SK-N-SH (cell line): ENCODE measurements at regions not wholly inside any gene's neighbourhood (a gene's known extent, or its start where the extent isn't known, plus 50 kb on each side); places are given as distances from the start of the nearest gene placed in this dataset.
"Not testable (repeated sequence)": the region's sequence is repeated elsewhere in the genome, so short reads cannot be mapped to it uniquely, and the experiment has no call there.

Experiments
- CTCF ChIA-PET: fragments of 300-600, 350-600 bp; formaldehyde crosslinking; extraction: SDS; loops from one replicate; lab custom pipeline; 2021; lab: Yijun Ruan, JAX
- POLR2A ChIA-PET: fragments of 350-600 bp; sonication (Branson Sonifier 250); formaldehyde crosslinking; extraction: SDS; loops from one replicate; lab custom pipeline; 2020; ENCODE audit warnings: antibody characterized with exemption, inconsistent platforms; lab: Yijun Ruan, JAX
- DNase-seq: peaks from one replicate; pipeline ENCODE4 v3.0.0; 2012
- H2AFZ ChIP-seq: fragments of 200-600 bp; sonication (generic); 2 replicates; pipeline ENCODE4 v1.8.1; 2016; ENCODE audit warnings: antibody characterized with exemption, mild to moderate bottlenecking, low read depth
- H3F3A ChIP-seq: fragments of 200-600 bp; sonication (generic); replicated peaks from 2 replicates; pipeline ENCODE3; 2016; ENCODE audit warnings: antibody characterized with exemption, mild to moderate bottlenecking; ENCODE audit not compliant: insufficient read depth
- H3K27ac ChIP-seq, 2 experiments: fragments of 200-500 bp in 1 of 2; fragments of 200-600 bp in 1 of 2; sonication (Bioruptor generic) in 1 of 2; sonication (generic), shearing (Covaris generic) in 1 of 2; 2 replicates each; pipeline versions ENCODE4 v1.5.1 to v1.6.1; 2014 to 2016; ENCODE audit warnings: low read depth in 2 of 2, inconsistent platforms in 1 of 2, low read length in 1 of 2, mild to moderate bottlenecking in 1 of 2, mixed read lengths in 1 of 2
- H3K27me3 ChIP-seq: fragments of 200-600 bp; sonication (generic), shearing (Covaris generic); 2 replicates; pipeline ENCODE4 v1.6.1; 2016; ENCODE audit warnings: mixed run types; ENCODE audit not compliant: insufficient read depth
- H3K36me3 ChIP-seq, 2 experiments: fragments of 200-500 bp in 1 of 2; fragments of 200-600 bp in 1 of 2; sonication (Bioruptor generic) in 1 of 2; sonication (generic) in 1 of 2; replicated peaks in 1 of 2; 2 replicates each; pipeline versions ENCODE3 to v1.5.1; 2014 to 2016; ENCODE audit warnings: low read length in 1 of 2, mild to moderate bottlenecking in 1 of 2; ENCODE audit not compliant: insufficient read depth in 2 of 2, control insufficient read depth in 1 of 2
- H3K4me1 ChIP-seq, 2 experiments: fragments of 200-500 bp in 1 of 2; fragments of 200-600 bp in 1 of 2; sonication (Bioruptor generic) in 1 of 2; sonication (generic), shearing (Covaris generic) in 1 of 2; 2 replicates each; pipeline versions ENCODE4 v1.5.1 to v1.6.1; 2014 to 2016; ENCODE audit warnings: low read depth in 1 of 2, low read length in 1 of 2, mixed run types in 1 of 2; ENCODE audit not compliant: insufficient read depth in 2 of 2, control insufficient read depth in 1 of 2
- H3K4me2 ChIP-seq: fragments of 200-600 bp; sonication (generic), shearing (Covaris generic); 2 replicates; pipeline ENCODE4 v1.6.1; 2017; ENCODE audit warnings: mixed run types
- H3K4me3 ChIP-seq, 2 experiments: fragments of 200-500 bp in 1 of 2; fragments of 200-600 bp in 1 of 2; sonication (Bioruptor generic) in 1 of 2; sonication (generic), shearing (Covaris generic) in 1 of 2; 2 replicates each; pipeline versions ENCODE4 v1.5.1 to v1.8.1; 2014 to 2016; ENCODE audit warnings: low read depth in 2 of 2, inconsistent platforms in 1 of 2, low read length in 1 of 2, mild to moderate bottlenecking in 1 of 2, mixed read lengths in 1 of 2, moderate library complexity in 1 of 2
- H3K79me2 ChIP-seq: fragments of 200-600 bp; sonication (generic); 2 replicates; pipeline ENCODE4 v1.8.1; 2017; ENCODE audit warnings: mild to moderate bottlenecking; ENCODE audit not compliant: insufficient read depth
- H3K9ac ChIP-seq: fragments of 200-600 bp; sonication (generic); 2 replicates; pipeline ENCODE4 v1.6.1; 2017; ENCODE audit warnings: mixed run types
- H3K9me2 ChIP-seq: fragments of 200-600 bp; sonication (generic); 2 replicates; pipeline ENCODE4 v1.6.1; 2017; ENCODE audit warnings: mixed run types
- H3K9me3 ChIP-seq: fragments of 200-600 bp; sonication (generic); 2 replicates; pipeline ENCODE4 v1.6.1; 2017; ENCODE audit warnings: mixed run types, mild to moderate bottlenecking, moderate library complexity
- H4K20me1 ChIP-seq: fragments of 200-600 bp; sonication (generic); 2 replicates; pipeline ENCODE4 v1.6.1; 2017; ENCODE audit warnings: mild to moderate bottlenecking, mixed run types; ENCODE audit not compliant: insufficient read depth
- EP300 ChIP-seq, 2 experiments: IDR thresholded peaks; 2 replicates each; pipeline versions ENCODE4 v1.4.0 to v1.6.1; 2012; ENCODE audit warnings: borderline replicate concordance in 1 of 2, low read depth in 1 of 2, low read length in 1 of 2
- EZH2phosphoT487 ChIP-seq: fragments of 200-600 bp; sonication (generic); IDR thresholded peaks from 2 replicates; pipeline ENCODE4 v1.6.1; 2017; ENCODE audit warnings: low read depth, mixed run types, mild to moderate bottlenecking, antibody characterized with exemption, moderate library complexity, borderline replicate concordance
- REST ChIP-seq: IDR thresholded peaks from 2 replicates; pipeline ENCODE4 v1.6.1; 2012; ENCODE audit warnings: mild to moderate bottlenecking, low read depth, low read length, moderate library complexity
- RXRA ChIP-seq: IDR thresholded peaks from 2 replicates; pipeline ENCODE4 v1.4.0; 2012; ENCODE audit warnings: low read depth, mild to moderate bottlenecking, borderline replicate concordance
- SMC3 ChIP-seq: IDR thresholded peaks from 2 replicates; pipeline ENCODE4 v1.6.1; 2012; ENCODE audit warnings: low read depth, low read length, improper control_type of control experiment
- TEAD4 ChIP-seq: IDR thresholded peaks from 2 replicates; pipeline ENCODE4 v1.4.0; 2012; ENCODE audit warnings: mild to moderate bottlenecking, borderline replicate concordance; ENCODE audit not compliant: insufficient read depth
- USF1 ChIP-seq: IDR thresholded peaks from 2 replicates; pipeline ENCODE4 v1.4.0; 2012; ENCODE audit warnings: low read depth, borderline replicate concordance
- WGBS: methylation state at CpG from one replicate; pipeline ENCODE4 v1.1.6; 2017; ENCODE audit warnings: low lambda C conversion rate; 5-methylcytosine and 5-hydroxymethylcytosine counted together

DNA sequence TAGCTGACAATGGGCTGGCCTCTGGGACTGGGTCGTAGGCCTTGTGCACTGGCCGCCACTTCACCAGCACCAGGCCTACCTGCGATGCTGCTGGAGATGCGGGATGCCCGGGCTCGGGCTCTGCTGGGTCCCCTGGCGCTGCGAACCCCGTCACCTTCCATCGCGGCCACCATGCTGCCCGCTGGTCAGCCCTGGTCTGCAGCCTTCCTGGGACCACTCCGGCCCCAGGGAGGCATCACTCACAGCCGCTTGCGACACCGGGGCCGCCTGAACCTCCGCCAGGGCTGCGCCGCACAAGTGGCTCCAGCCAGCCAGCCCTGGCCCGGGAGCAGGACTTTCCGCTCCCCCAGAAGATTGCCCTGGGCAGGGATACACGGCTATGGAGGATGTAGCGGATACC, 78.1 kb upstream of the ZNF337 start:
- H2AFZ ChIP-seq, H4K20me1 ChIP-seq, H3K4me1 ChIP-seq, H3K9me2 ChIP-seq, H3K36me3 ChIP-seq, H3K9ac ChIP-seq, CTCF ChIA-PET, H3K9me3 ChIP-seq, DNase-seq, H3K27me3 ChIP-seq, H3K27ac ChIP-seq, H3K79me2 ChIP-seq, H3F3A ChIP-seq, H3K4me3 ChIP-seq, POLR2A ChIA-PET, H3K4me2 ChIP-seq: not testable (repeated sequence)
- WGBS, result 67% methylated on average over 16 of the region's 24 CpGs

DNA sequence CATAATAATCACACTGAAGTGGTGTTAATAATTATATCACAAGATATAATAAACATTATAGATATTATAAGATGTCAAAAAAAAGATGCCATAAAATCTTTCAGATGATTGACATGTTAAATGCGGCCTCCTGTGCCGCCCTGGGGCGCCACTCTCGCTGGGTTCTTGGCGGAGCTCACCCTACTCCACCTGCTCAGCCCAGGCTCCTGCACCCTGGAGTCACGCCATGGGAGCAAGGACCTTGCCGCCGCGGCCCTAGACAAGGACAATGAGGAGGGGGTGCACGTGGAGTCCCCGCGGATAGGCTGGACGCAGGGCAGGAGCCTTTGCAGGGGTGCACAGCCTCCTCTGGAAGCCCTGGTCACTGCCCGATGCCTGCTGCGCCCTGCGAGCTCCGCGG, 77.5 kb upstream of the ZNF337 start:
- H3K79me2 ChIP-seq, POLR2A ChIA-PET, CTCF ChIA-PET, H2AFZ ChIP-seq, H3F3A ChIP-seq, H4K20me1 ChIP-seq, DNase-seq, H3K4me3 ChIP-seq, H3K9ac ChIP-seq, H3K27ac ChIP-seq, H3K9me2 ChIP-seq, H3K27me3 ChIP-seq, H3K4me2 ChIP-seq, H3K9me3 ChIP-seq, H3K36me3 ChIP-seq, H3K4me1 ChIP-seq: not testable (repeated sequence)
- WGBS, result 73% methylated on average over 9 of the region's 18 CpGs

GRCh38 chr20:25772437-25772836, 75.8 kb upstream of the ZNF337 start:
- H4K20me1 ChIP-seq, H3K9me2 ChIP-seq, H3K27me3 ChIP-seq, H3F3A ChIP-seq, H3K36me3 ChIP-seq, DNase-seq, H3K4me2 ChIP-seq, H3K4me1 ChIP-seq, POLR2A ChIA-PET, H3K27ac ChIP-seq, H2AFZ ChIP-seq, H3K79me2 ChIP-seq, H3K9ac ChIP-seq, CTCF ChIA-PET, H3K9me3 ChIP-seq, H3K4me3 ChIP-seq: not testable (repeated sequence)
- 25% methylated on average over 1 of the region's 3 CpGs for WGBS

- DNase-seq, H3K9me3 ChIP-seq, H3F3A ChIP-seq, H3K79me2 ChIP-seq, H3K4me1 ChIP-seq, H2AFZ ChIP-seq, H3K36me3 ChIP-seq, CTCF ChIA-PET, H3K27ac ChIP-seq, H3K9me2 ChIP-seq, H3K27me3 ChIP-seq, H3K4me2 ChIP-seq, H3K4me3 ChIP-seq, POLR2A ChIA-PET, H4K20me1 ChIP-seq, H3K9ac ChIP-seq: not testable (repeated sequence)
- WGBS, result no CpG with 5 or more reads among the region's 1 CpG
These were observed 75.2 kb upstream of the ZNF337 start for GRCh38 chr20:25771818-25772217.

GRCh38 chr20:25761596-25761995, 64.9 kb upstream of the ZNF337 start:
- Histone ChIP-seq H3K9me3 (no peaks in the 10 kb centered on the region), H3K9ac (no peak overlapping the region), H3K27me3 (no peaks in the 10 kb centered on the region), H3K79me2 (no peaks in the 10 kb centered on the region), H2AFZ (no peak overlapping the region), H3K27ac (no peak overlapping the region), H3K4me1 (no peaks in the 10 kb centered on the region), H4K20me1 (no peaks in the 10 kb centered on the region), H3K36me3 (no peaks in the 10 kb centered on the region), H3K9me2 (no peaks in the 10 kb centered on the region), H3K4me2 (no peak overlapping the region), H3F3A (no peaks in the 10 kb centered on the region), H3K4me3 (no peak overlapping the region)
- no peak for DNase-seq
- POLR2A ChIA-PET, result no interaction called here
- CTCF ChIA-PET, result no interaction called here
- TF ChIP-seq EP300 (IDR thresholded peaks at IDR 0.05; ENCODE audit: borderline replicate concordance in 1 of 2, low read depth in 1 of 2, low read length in 1 of 2) (no peak), REST (no peak), TEAD4 (no peak), USF1 (no peak), SMC3 (no peak), RXRA (no peak), EZH2phosphoT487 (no peak)
